DOHH2 (cell line): ENCODE measurements at regions not wholly inside any gene's neighbourhood (a gene's known extent, or its start where the extent isn't known, plus 50 kb on each side); places are given as distances from the start of the nearest gene placed in this dataset.

ENCODE experiments used
- H3F3A ChIP-seq: fragments of 200-600 bp; sonication (generic), shearing (Covaris generic); 2 replicates; pipeline ENCODE4 v1.6.0; 2016; ENCODE audit warnings: antibody characterized with exemption, mild to moderate bottlenecking; ENCODE audit not compliant: control insufficient read depth, insufficient read depth
- H3K27ac ChIP-seq: fragments of 200-600 bp; sonication (generic); 2 replicates; pipeline ENCODE4 v1.5.1; 2014; ENCODE audit warnings: low read depth, mild to moderate bottlenecking, low read length, moderate library complexity
- H3K27me3 ChIP-seq: fragments of 200-600 bp; sonication (generic); 2 replicates; pipeline ENCODE4 v1.6.1; 2014; ENCODE audit warnings: mild to moderate bottlenecking, low read length, mixed read lengths; ENCODE audit not compliant: control insufficient read depth
- H3K36me3 ChIP-seq: fragments of 200-600 bp; sonication (generic); 2 replicates; pipeline ENCODE4 v1.6.1; 2014; ENCODE audit warnings: mild to moderate bottlenecking, low read length, moderate library complexity, mixed read lengths; ENCODE audit not compliant: control insufficient read depth
- H3K4me1 ChIP-seq: fragments of 200-600 bp; sonication (generic); 2 replicates; pipeline ENCODE4 v1.6.1; 2014; ENCODE audit warnings: mild to moderate bottlenecking, low read length, mixed read lengths; ENCODE audit not compliant: control insufficient read depth
- H3K4me2 ChIP-seq: fragments of 200-600 bp; sonication (generic); 2 replicates; pipeline ENCODE4 v1.6.0; 2014; ENCODE audit warnings: mild to moderate bottlenecking, low read length, moderate library complexity
- H3K4me3 ChIP-seq: fragments of 200-600 bp; sonication (generic); 2 replicates; pipeline ENCODE4 v1.5.1; 2014; ENCODE audit warnings: mild to moderate bottlenecking, low read length, mixed read lengths
- H3K79me2 ChIP-seq: fragments of 200-600 bp; sonication (generic); 2 replicates; pipeline ENCODE4 v1.6.1; 2014; ENCODE audit warnings: mild to moderate bottlenecking, low read length, mixed read lengths; ENCODE audit not compliant: control insufficient read depth
- H3K9me2 ChIP-seq: fragments of 200-600 bp; sonication (generic); replicated peaks from 2 replicates; pipeline ENCODE4 v1.6.1; 2014; ENCODE audit warnings: mild to moderate bottlenecking, low read length, mixed read lengths; ENCODE audit not compliant: control insufficient read depth
- H3K9me3 ChIP-seq: fragments of 200-600 bp; sonication (generic); 2 replicates; pipeline ENCODE4 v1.6.1; 2014; ENCODE audit warnings: antibody characterized with exemption, low read length, mixed read lengths; ENCODE audit not compliant: control insufficient read depth, insufficient read depth
- H4K20me1 ChIP-seq: fragments of 200-600 bp; sonication (generic); 2 replicates; pipeline ENCODE4 v1.6.0; 2014; ENCODE audit warnings: low read depth, mild to moderate bottlenecking, antibody characterized with exemption, low read length, moderate library complexity; ENCODE audit not compliant: control insufficient read depth, insufficient read depth
- CTCF ChIP-seq: fragments of 200-600 bp; sonication (generic); IDR thresholded peaks from one replicate; pipeline ENCODE4 v1.5.1; 2014; ENCODE audit warnings: antibody characterized with exemption, mild to moderate bottlenecking, low read depth, low read length; ENCODE audit not compliant: poor library complexity, severe bottlenecking
- EZH2phosphoT487 ChIP-seq: fragments of 200-600 bp; sonication (generic); IDR thresholded peaks from 2 replicates; pipeline ENCODE4 v1.6.1; 2017; ENCODE audit warnings: borderline replicate concordance, mild to moderate bottlenecking, antibody characterized with exemption, low read length, moderate library complexity, mixed read lengths

- TF ChIP-seq CTCF = no peak
- TF ChIP-seq EZH2phosphoT487 = no peak
- Histone ChIP-seq H3K36me3 (no peaks in the 10 kb centered on the region), H3K9me3 (peaks cover 16% of the 10 kb centered on the region; the same call in 1 of the 2 replicates), H3K9me2 (no peaks in the 10 kb centered on the region), H3K4me1 (peaks cover 7% of the 10 kb centered on the region), H3K79me2 (no peaks in the 10 kb centered on the region), H3K27me3 (no peaks in the 10 kb centered on the region), H3K27ac (no peak overlapping the region), H4K20me1 (no peaks in the 10 kb centered on the region), H3K4me2 (no peak overlapping the region), H3K4me3 (no peak overlapping the region), H3F3A (no peaks in the 10 kb centered on the region)
Observed at GRCh38 chr17:69702078-69702477, 287.6 kb downstream of the MAP2K6 start.

GRCh38 chr17:69703751-69704150, 289.3 kb downstream of the MAP2K6 start:
- H3K4me3 ChIP-seq = no peak overlapping the region
- no peaks in the 10 kb centered on the region for H3K27me3 ChIP-seq
- H3K27ac ChIP-seq = no peak overlapping the region
- TF ChIP-seq EZH2phosphoT487 (no peak), CTCF (no peak)
- peaks cover 7% of the 10 kb centered on the region for H3K4me1 ChIP-seq
- no peak overlapping the region for H3K4me2 ChIP-seq
- H3K36me3 ChIP-seq = no peaks in the 10 kb centered on the region
- H3F3A ChIP-seq = no peaks in the 10 kb centered on the region
- H4K20me1 ChIP-seq = no peaks in the 10 kb centered on the region
- no peaks in the 10 kb centered on the region for H3K79me2 ChIP-seq
- H3K9me3 ChIP-seq = peaks cover 9% of the 10 kb centered on the region; the same call in 1 of the 2 replicates
- H3K9me2 ChIP-seq = no peaks in the 10 kb centered on the region

- H3F3A ChIP-seq = no peaks in the 10 kb centered on the region
- no peaks in the 10 kb centered on the region for H3K9me2 ChIP-seq
- H3K4me1 ChIP-seq = peaks cover 7% of the 10 kb centered on the region
- H3K4me3 ChIP-seq = no peak overlapping the region
- H3K36me3 ChIP-seq = no peaks in the 10 kb centered on the region
- H3K9me3 ChIP-seq = no peaks in the 10 kb centered on the region
- H3K4me2 ChIP-seq = no peak overlapping the region
- no peaks in the 10 kb centered on the region for H4K20me1 ChIP-seq
- TF ChIP-seq CTCF (no peak), EZH2phosphoT487 (no peak)
- H3K79me2 ChIP-seq = no peaks in the 10 kb centered on the region
- no peaks in the 10 kb centered on the region for H3K27me3 ChIP-seq
- no peak overlapping the region for H3K27ac ChIP-seq
Observed at GRCh38 chr17:69704935-69705334, 290.4 kb downstream of the MAP2K6 start.

GRCh38 chr17:69706127-69706526, 291.6 kb downstream of the MAP2K6 start:
- no peaks in the 10 kb centered on the region for H3K79me2 ChIP-seq
- H3K4me2 ChIP-seq = no peak overlapping the region
- TF ChIP-seq CTCF (no peak), EZH2phosphoT487 (no peak)
- H4K20me1 ChIP-seq = no peaks in the 10 kb centered on the region
- H3K27me3 ChIP-seq = no peaks in the 10 kb centered on the region
- no peak overlapping the region for H3K4me3 ChIP-seq
- no peaks in the 10 kb centered on the region for H3K9me2 ChIP-seq
- H3K9me3 ChIP-seq = no peaks in the 10 kb centered on the region
- no peaks in the 10 kb centered on the region for H3F3A ChIP-seq
- no peaks in the 10 kb centered on the region for H3K36me3 ChIP-seq
- H3K27ac ChIP-seq = no peak overlapping the region
- H3K4me1 ChIP-seq = peaks cover 7% of the 10 kb centered on the region
